OCI-LY7 (cell line): ENCODE measurements at regions not wholly inside any gene's neighbourhood (a gene's known extent, or its start where the extent isn't known, plus 50 kb on each side); places are given as distances from the start of the nearest gene placed in this dataset.
"Not testable (repeated sequence)": the region's sequence is repeated elsewhere in the genome, so short reads cannot be mapped to it uniquely, and the experiment has no call there.

Experiments
- EZH2phosphoT487 ChIP-seq: fragments of 200-600 bp; sonication (generic); IDR thresholded peaks from 2 replicates; pipeline ENCODE4 v1.6.1; 2018; ENCODE audit warnings: low read depth, borderline replicate concordance, mild to moderate bottlenecking, mixed run types, antibody characterized with exemption, low read length, moderate library complexity, mixed read lengths
- TF ChIP-seq, protein P1 (sequence below): fragments of 200-600 bp; sonication (generic); conservative IDR thresholded peaks from 2 replicates; pipeline ENCODE4 v1.5.1; 2014; ENCODE audit warnings: mild to moderate bottlenecking, antibody characterized with exemption, low read length, moderate library complexity, mixed read lengths

GRCh38 chr6:67462725-67463124 lies 1172.4 kb upstream of the ADGRB3 start:
- TF ChIP-seq, protein P1, sequence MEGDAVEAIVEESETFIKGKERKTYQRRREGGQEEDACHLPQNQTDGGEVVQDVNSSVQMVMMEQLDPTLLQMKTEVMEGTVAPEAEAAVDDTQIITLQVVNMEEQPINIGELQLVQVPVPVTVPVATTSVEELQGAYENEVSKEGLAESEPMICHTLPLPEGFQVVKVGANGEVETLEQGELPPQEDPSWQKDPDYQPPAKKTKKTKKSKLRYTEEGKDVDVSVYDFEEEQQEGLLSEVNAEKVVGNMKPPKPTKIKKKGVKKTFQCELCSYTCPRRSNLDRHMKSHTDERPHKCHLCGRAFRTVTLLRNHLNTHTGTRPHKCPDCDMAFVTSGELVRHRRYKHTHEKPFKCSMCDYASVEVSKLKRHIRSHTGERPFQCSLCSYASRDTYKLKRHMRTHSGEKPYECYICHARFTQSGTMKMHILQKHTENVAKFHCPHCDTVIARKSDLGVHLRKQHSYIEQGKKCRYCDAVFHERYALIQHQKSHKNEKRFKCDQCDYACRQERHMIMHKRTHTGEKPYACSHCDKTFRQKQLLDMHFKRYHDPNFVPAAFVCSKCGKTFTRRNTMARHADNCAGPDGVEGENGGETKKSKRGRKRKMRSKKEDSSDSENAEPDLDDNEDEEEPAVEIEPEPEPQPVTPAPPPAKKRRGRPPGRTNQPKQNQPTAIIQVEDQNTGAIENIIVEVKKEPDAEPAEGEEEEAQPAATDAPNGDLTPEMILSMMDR, result not testable (repeated sequence)
- not testable (repeated sequence) for TF ChIP-seq EZH2phosphoT487
